ENCODE measurements at regions not wholly inside any gene's neighbourhood (a gene's known extent, or its start where the extent isn't known, plus 50 kb on each side); places are given as distances from the start of the nearest gene placed in this dataset.

DNA sequence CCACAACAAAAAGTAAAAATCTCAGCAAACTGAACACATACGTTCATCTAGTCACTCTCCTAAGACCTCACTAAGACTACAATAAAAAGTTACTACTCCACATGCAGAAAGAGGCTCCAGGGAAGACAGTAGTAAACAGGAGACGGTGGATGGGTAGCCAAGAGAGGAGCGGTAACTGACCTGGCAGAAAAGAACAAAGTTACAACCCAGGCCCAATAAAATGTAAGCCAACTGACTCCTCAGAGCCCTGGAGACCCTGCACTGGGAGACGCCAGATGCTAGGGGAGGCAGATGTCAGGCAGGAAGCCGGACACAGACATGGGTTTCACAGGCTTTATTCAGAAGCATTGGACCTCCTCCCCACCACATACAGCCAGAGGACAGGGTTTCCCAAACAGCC, 181.1 kb upstream of the NFE2L3 start:
- H3K4me3 ChIP-seq, result no peak overlapping the region
- no peaks in the 10 kb centered on the region for H3K4me1 ChIP-seq
- TF ChIP-seq POLR2AphosphoS5 (IDR thresholded peaks at IDR 0.05) (no peak), POLR2A (IDR thresholded peaks at IDR 0.05) (no peak)
- H3K27ac ChIP-seq, result no peak overlapping the region
- no peaks in the 10 kb centered on the region for H3K9me3 ChIP-seq
- no peaks in the 10 kb centered on the region for H3K27me3 ChIP-seq
- no peaks in the 10 kb centered on the region for H3K36me3 ChIP-seq
- DNase-seq (ENCODE audit: low spot score in 2 of 2), result no peak
- intact Hi-C loops (cut with DNase I; ENCODE audit: low total_unique reads), result no loop called here

DNA sequence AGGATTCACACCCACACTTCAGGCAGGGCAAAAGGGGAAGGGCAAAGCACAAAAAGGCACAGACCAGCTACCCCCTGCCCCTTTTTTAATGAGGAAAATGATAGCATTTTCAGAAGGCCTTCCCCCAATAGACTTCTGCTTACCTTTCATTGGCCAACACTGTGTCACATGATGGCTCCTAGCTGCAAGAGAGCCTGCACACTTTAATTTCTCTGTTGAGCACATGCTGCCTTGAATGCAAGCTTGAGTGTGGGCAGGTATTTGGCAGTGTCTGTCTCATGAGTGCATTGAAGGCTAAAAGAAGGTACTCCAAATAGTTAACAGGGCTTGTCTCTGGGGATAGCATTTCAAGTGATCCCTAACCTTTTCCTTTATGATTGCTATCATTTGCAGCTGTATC, 175.4 kb upstream of the NFE2L3 start:
- Histone ChIP-seq H3K4me3 (no peak overlapping the region), H3K36me3 (no peaks in the 10 kb centered on the region), H3K27ac (no peak overlapping the region), H3K4me1 (no peaks in the 10 kb centered on the region), H3K9me3 (peaks cover 4 to 8% of the 10 kb centered on the region in 2 donors), H3K27me3 (no peaks in the 10 kb centered on the region)
- no peak for DNase-seq (ENCODE audit: low spot score in 2 of 2)
- TF ChIP-seq POLR2A (IDR thresholded peaks at IDR 0.05) (no peak), POLR2AphosphoS5 (IDR thresholded peaks at IDR 0.05) (no peak)
- TF ChIP-seq, protein P1, sequence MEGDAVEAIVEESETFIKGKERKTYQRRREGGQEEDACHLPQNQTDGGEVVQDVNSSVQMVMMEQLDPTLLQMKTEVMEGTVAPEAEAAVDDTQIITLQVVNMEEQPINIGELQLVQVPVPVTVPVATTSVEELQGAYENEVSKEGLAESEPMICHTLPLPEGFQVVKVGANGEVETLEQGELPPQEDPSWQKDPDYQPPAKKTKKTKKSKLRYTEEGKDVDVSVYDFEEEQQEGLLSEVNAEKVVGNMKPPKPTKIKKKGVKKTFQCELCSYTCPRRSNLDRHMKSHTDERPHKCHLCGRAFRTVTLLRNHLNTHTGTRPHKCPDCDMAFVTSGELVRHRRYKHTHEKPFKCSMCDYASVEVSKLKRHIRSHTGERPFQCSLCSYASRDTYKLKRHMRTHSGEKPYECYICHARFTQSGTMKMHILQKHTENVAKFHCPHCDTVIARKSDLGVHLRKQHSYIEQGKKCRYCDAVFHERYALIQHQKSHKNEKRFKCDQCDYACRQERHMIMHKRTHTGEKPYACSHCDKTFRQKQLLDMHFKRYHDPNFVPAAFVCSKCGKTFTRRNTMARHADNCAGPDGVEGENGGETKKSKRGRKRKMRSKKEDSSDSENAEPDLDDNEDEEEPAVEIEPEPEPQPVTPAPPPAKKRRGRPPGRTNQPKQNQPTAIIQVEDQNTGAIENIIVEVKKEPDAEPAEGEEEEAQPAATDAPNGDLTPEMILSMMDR (IDR thresholded peaks at IDR 0.05), result no peak
- intact Hi-C loops (cut with DNase I; ENCODE audit: low total_unique reads), result no loop called here

DNA sequence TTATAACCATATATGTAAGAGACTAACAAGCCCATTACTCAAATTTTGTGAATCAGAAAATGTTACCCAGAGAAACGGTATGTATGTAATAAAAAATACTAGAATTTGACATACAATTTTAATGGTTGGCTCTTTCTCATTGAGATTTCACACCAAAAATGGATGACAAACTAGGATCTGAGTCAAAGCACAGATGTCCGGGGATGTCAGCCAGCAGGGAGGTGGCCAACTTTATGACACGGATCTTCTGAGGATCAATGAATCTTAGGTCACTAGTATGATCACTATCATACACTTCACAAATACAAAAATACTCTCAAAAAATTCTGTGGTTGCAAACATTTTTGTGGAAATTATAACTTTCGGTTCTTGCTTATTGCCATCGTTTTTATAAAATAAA, 173.5 kb upstream of the NFE2L3 start:
- Histone ChIP-seq H3K36me3 (no peaks in the 10 kb centered on the region), H3K9me3 (peaks cover 4 to 8% of the 10 kb centered on the region in 2 donors), H3K4me3 (no peak overlapping the region), H3K27me3 (no peaks in the 10 kb centered on the region), H3K4me1 (no peaks in the 10 kb centered on the region), H3K27ac (no peak overlapping the region)
- no peak for DNase-seq (ENCODE audit: low spot score in 2 of 2)
- intact Hi-C loops (cut with DNase I; ENCODE audit: low total_unique reads), result no loop called here
- no peak for TF ChIP-seq POLR2AphosphoS5 (IDR thresholded peaks at IDR 0.05)
- TF ChIP-seq, protein P1 (IDR thresholded peaks at IDR 0.05), result no peak
- no peak for TF ChIP-seq POLR2A (IDR thresholded peaks at IDR 0.05)

DNA sequence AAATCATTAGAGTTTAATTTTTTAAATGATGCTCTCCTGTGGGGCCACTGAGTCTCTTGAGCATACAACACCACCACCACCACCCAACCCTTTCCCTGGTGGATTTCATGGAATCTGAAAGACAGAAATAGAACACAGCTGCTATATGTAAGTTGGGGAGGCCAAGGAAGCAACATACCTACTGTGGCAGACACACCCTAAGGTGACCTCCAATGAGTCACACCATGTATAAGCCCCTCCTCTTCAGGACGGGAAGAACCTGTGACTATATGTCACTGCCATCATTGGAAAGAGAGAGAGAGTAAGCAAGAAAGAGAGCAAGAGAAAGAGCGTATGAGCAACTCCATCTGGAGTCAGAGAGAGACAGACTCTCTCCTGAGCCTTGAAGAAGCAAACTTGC, 172.4 kb upstream of the NFE2L3 start:
- Histone ChIP-seq H3K9me3 (peaks cover 4 to 8% of the 10 kb centered on the region in 2 donors), H3K27me3 (no peaks in the 10 kb centered on the region), H3K4me1 (no peaks in the 10 kb centered on the region), H3K4me3 (no peak overlapping the region), H3K36me3 (no peaks in the 10 kb centered on the region), H3K27ac (no peak overlapping the region)
- intact Hi-C loops (cut with DNase I; ENCODE audit: low total_unique reads), result no loop called here
- TF ChIP-seq POLR2AphosphoS5 (IDR thresholded peaks at IDR 0.05), result no peak
- no peak for TF ChIP-seq POLR2A (IDR thresholded peaks at IDR 0.05)
- TF ChIP-seq, protein P1 (IDR thresholded peaks at IDR 0.05), result no peak
- no peak for DNase-seq (ENCODE audit: low spot score in 2 of 2)

DNA sequence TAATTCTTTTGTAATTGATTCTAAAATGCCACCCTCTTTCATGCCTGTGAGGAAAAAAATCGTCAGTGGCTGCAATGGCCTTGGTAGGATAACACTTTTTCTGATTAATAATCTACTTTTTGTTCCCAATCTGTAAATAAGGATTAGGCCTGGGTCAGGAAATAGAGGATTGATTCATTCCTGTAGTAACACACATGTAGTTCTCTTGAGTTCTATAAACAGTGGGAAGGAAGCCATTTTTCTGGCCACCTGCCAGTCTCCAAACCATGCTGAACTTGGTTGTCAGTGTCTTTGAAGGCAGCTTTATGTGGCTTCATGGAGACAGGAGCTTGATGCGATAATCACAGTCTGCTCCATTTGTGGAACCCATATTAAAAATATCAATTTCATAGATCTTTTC, 169.3 kb upstream of the NFE2L3 start:
- Histone ChIP-seq H3K4me1 (no peaks in the 10 kb centered on the region), H3K27ac (no peak overlapping the region), H3K9me3 (no peaks in the 10 kb centered on the region), H3K27me3 (no peaks in the 10 kb centered on the region), H3K4me3 (no peak overlapping the region), H3K36me3 (no peaks in the 10 kb centered on the region)
- DNase-seq (ENCODE audit: low spot score in 2 of 2), result no peak
- TF ChIP-seq POLR2AphosphoS5 (IDR thresholded peaks at IDR 0.05), result no peak
- TF ChIP-seq POLR2A (IDR thresholded peaks at IDR 0.05), result no peak
- TF ChIP-seq, protein P1 (IDR thresholded peaks at IDR 0.05), result no peak
- intact Hi-C loops (cut with DNase I; ENCODE audit: low total_unique reads), result no loop called here

DNA sequence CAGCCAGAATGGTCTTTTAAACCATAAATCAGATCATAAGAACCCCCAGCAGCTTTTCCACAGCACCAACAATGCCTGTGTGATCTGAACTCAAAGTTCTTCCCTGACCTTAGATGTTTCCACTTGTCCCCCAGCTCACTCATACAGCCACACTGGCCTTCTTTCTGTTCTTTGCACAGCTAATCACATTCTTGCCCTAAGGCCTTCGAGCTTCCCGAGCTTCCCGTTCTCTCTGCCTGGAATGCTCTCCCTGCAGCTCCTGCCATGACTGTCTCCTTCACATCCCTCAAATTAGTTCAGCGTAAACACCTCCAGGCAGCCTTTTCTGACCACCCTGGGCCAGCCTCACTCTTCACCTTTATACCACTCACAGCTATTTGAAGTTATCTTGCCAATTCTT, 166.8 kb upstream of the NFE2L3 start:
- Histone ChIP-seq H3K4me1 (no peaks in the 10 kb centered on the region), H3K9me3 (no peaks in the 10 kb centered on the region), H3K4me3 (no peak overlapping the region), H3K36me3 (no peaks in the 10 kb centered on the region), H3K27me3 (no peaks in the 10 kb centered on the region), H3K27ac (no peak overlapping the region)
- intact Hi-C loops (cut with DNase I; ENCODE audit: low total_unique reads), result no loop called here
- DNase-seq (ENCODE audit: low spot score in 2 of 2), result no peak
- no peak for TF ChIP-seq POLR2A (IDR thresholded peaks at IDR 0.05)
- no peak for TF ChIP-seq POLR2AphosphoS5 (IDR thresholded peaks at IDR 0.05)
- TF ChIP-seq, protein P1 (IDR thresholded peaks at IDR 0.05), result no peak

Measured in breast epithelium (tissue), 4 donors.